Embryonic facial prominence (tissue), 1 donor: ENCODE measurements at regions not wholly inside any gene's neighbourhood (a gene's known extent, or its start where the extent isn't known, plus 50 kb on each side); places are given as distances from the start of the nearest gene placed in this dataset.

Source experiments
- DNase-seq: peaks from one replicate; pipeline ENCODE4 v3.0.0-alpha.2; 2016; ENCODE audit errors: extremely low spot score

GRCh38 chr18:77658299-77658662, 408.6 kb downstream of the GALR1 start:
- no peak for DNase-seq

DNA sequence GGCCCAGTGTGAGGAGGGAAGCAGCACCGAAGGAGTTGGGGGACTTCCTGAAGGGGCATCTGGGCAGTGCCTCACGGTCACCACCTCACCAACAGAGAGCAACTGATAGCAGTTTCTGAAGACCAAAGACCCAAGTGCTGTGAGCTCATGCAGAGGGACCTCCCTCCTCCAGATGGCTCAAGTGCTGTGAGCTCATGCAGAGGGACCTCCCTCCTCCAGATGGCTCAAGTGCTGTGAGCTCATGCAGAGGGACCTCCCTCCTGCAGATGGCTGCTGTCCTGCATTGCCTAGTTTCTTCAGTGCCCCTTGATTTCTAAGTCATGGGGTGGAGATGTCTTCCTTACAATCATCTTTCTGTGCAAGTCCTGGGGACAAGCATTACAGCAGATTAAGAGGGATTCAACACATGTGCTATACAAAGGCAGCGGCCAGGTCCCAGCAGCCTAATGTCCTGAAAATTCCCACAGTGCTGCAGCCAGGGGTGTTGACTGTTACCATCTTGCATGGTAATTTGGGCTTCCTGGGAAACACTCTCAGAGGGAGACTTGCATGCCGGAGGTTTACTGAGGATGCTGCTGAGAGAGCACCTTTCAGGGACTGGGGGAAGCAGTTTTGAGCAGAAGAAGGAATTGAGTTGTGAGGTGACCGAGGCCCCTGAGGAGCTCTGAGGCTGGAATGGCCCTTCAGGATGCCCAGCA, 409.3 kb downstream of the GALR1 start:
- DNase-seq: no peak

DNA sequence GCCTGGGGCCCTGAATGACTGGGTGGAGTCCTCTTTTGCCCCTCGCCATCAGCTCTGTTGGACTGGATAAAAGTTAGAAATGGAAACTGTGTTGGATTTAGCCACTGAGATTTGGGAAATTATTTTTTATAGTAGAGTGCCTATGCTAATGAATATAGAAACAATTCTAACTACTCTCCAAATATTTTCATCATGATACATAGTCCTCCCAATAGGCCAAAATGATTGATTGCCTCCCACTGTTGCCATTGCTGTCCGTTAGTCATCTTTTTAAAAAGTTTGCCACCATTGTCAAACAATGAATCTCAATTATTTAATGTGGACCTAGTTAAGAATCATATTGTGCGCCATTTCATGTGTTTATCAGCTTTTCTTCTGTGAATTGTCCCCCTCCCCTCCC, 417.0 kb downstream of the GALR1 start:
- DNase-seq: no peak

DNA sequence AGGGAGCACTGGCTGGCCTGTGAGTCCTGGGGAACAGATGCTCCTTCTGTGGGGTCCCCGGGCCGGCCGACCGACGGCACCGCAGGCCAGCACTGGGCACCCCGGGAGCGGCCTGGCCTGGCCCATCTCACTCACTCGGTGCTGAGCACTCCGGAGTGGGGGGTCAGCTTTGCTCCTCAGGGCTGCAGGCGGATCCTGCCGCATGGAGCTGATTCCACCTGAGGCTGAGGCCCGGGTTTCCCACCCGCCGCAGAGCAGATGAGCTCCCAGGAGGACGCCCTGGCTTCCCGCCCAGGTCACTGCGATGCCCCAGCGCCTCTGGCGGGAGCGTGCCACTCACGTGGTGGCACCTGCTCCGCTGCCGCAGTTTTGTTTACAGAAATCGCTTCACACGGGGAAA, 418.6 kb downstream of the GALR1 start:
- DNase-seq: no peak

- no peak for DNase-seq
Measured at GRCh38 chr18:77669331-77669730, 419.7 kb downstream of the GALR1 start.

- no peak for DNase-seq
Measured at GRCh38 chr18:77671456-77672167, 422.0 kb downstream of the GALR1 start.

DNA sequence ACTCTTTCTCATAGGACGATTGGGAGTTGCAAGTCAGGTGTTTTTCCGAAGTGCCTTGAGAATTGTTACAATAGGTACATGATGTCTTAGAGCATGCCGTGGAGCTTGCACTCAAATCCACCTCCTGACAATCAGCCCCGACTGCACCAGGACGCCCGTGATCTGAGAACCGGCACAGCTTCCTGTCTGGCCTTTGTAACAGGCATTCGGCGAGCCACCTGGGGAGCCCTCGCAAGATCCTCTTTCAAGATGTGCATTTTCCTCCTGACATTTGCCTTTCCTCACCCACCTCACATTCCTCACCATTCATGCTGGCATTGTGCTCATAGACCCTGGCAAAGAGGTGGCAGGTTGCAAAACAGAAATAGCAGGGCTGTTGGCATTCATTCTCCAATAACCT, 427.3 kb downstream of the GALR1 start:
- no peak for DNase-seq

DNA sequence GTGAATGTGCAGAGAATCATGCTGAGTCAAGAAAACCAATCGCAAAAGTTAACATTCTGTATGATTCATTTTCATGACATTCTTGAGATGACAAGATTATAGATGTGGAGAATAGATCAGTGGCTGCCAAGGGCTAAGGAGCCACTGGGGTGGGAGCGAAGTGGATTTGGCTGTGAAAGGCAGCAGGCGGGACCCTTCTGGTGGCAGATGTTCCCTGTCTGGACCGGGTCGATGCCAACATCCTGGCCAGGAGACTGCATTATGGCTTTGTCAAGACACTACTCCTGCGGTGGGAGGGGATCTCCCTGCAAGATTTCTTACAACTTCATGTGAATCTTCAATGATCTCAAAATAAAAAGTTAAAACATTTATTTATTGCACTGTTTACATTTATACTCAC, 427.9 kb downstream of the GALR1 start:
- no peak for DNase-seq

GRCh38 chr18:77679869-77680268, 430.2 kb downstream of the GALR1 start:
- no peak for DNase-seq

GRCh38 chr18:77700051-77700450, 450.4 kb downstream of the GALR1 start:
- DNase-seq: no peak

GRCh38 chr18:77701977-77702376, 452.3 kb downstream of the GALR1 start:
- DNase-seq: no peak

DNA sequence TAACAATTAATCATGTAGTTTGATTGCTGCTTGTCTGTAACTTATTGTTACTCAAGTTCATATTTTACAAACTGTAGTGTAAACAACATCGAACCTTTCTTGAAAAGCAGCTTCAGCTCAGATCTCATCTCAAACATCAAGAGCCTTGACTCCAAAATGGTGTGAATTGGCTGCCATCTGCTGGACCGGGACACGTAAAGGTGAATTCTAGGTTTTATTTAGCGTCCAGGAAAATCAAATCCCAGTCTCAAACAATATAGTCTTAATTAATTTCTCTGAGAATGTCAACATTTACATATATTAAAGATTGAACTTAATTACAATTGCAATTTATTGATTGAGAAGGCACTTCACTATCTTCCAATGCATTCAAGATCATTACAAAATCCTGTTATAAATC, 453.0 kb downstream of the GALR1 start:
- DNase-seq: no peak

- DNase-seq: no peak
Measured at GRCh38 chr18:77705301-77705700, 455.7 kb downstream of the GALR1 start.

- no peak for DNase-seq
Measured at GRCh38 chr18:77708826-77709506, 459.3 kb downstream of the GALR1 start.

- DNase-seq: no peak
Measured at GRCh38 chr18:77711096-77711495, 461.4 kb downstream of the GALR1 start.

GRCh38 chr18:77714716-77715115, 465.1 kb downstream of the GALR1 start:
- DNase-seq: no peak

- no peak for DNase-seq
Measured at GRCh38 chr18:77716282-77716681, 466.6 kb downstream of the GALR1 start.

- DNase-seq: no peak
Measured at GRCh38 chr18:77733292-77733903, 483.8 kb downstream of the GALR1 start.

GRCh38 chr18:77736842-77737241, 487.2 kb downstream of the GALR1 start:
- DNase-seq: no peak

GRCh38 chr18:77737405-77737804, 487.8 kb downstream of the GALR1 start:
- DNase-seq: no peak

DNA sequence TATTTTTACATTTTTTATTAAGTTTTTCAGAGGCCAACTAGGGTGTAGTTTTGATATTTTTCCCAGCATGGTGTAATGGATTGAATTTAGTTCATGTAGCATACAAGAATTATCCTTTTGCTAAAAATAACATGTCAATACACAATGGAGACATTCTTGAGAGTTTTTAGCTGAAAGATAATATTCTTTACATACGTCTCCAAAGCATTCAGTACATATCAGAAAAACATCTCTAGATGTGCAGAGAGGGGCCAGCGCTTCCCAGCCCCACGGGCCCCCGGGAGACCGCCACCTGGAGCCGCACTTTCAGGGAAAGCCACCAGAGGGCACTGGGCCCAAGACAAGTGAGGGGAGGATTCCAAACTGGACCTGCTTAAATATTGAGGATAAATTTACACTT, 499.4 kb downstream of the GALR1 start:
- DNase-seq: no peak

DNA sequence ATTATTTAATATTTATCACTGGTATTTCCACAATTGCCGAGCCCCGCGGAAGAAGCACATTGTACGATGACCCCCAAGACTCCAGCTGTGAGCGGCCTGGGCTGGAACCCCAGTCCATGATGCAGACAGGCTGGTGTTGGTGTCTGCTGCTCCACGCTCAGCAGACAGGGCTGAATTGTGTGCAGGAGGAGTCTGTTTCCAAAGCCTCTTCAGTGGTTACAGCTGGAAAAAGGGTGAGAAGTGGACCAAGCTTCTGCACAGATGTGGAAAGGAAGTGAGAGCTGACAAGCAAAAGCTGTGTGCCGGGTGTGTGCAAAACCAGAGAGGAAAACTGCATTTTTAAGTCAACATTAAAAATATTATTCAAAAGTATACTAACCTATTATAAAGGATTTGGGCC, 500.4 kb downstream of the GALR1 start:
- no peak for DNase-seq
